ENCODE measurements at regions not wholly inside any gene's neighbourhood (a gene's known extent, or its start where the extent isn't known, plus 50 kb on each side); places are given as distances from the start of the nearest gene placed in this dataset.
"Not testable (repeated sequence)": the region's sequence is repeated elsewhere in the genome, so short reads cannot be mapped to it uniquely, and the experiment has no call there.

DNA sequence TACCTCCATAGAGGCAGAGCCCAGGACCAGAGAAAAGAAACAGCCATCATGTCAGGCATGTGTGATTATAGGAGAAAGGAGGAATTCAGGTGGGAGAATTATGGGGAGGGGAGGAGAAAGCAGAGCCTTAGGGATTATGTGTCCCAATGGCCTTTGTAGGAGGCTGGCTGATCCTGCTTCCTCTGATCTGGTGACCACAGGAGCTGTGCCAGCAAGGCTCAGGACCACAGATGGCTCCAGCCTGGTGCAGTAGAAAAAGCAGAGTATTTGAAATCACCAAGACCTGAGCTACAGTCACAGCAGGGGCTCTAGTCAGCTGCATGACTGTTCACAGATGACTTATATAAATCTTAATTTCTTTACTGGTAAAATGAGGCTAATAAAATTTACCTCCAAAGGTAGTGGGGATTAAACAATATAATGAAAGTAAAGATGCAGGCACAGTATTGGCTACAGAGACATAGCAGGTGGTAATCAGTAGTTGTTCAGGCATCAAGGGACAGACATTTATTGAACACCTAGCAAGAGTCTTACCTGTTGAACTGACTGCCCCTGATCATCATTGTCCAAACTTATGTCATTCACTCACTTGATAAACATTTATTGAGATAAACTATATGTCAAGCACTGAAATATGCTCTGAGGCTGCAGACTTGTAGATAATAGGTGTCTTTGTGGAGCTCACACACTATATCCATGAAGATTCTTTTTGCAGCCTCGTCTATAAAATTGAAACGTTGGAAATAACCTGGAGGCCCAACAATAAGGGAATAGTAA, 121.3 kb downstream of the MYCN start:
- DNase-seq: no peak

DNA sequence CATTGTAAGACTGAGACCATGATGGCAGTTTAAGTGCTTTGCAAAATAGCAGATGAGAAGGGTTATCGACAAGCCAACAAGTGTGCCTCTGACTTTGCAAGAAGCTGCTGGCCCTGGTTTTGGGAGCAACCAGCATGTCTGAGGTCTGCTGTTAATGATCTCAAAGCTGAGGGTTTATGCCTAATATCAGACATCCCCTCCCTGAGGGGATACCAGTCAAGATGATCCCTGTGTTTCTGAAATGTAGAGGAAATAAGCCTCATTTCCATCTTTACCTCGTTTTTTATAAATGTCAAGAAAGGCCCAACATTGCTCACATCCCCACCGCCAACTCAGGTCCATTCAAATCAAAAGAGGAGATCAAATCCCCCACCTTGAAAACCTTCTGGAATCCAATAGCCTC, 120.6 kb downstream of the MYCN start:
- DNase-seq: no peak

DNA sequence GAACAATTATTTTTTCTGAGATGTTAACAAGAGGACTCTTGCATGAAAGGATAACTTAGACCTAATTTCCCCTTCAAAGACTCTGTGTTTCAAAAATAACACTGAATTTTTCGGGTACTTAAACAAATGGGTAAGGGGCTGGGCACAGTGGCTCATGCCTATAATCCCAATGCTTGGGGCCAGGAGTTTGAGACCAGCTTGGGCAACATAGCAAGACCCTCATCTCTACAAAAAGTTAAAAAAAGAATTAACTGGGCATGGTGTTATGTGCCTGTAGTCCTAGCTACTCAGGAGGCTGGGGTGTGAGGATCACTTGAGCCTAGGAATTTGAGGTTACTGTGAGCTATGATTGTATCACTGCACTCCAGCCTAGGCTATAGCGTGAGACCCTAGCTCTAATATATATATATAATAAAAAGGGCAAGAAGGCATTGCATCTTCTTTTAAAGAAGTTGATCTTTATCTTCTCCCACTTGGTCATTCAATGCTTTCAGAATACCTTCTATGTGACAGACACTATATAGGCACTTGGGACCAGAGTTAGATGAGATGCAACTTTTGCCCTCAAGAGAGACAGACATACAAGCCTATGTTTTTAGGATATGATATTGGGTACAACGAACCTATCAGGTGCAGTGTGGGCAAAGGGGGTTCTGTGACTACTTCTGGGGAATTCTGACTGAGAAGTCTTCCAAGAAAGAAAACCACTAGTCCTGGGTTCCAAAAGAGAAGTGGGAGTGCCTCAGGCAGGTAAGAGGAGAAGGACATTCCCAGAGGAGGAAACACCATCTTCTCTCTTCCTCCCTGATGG, 120.0 kb downstream of the MYCN start:
- DNase-seq: no peak

DNA sequence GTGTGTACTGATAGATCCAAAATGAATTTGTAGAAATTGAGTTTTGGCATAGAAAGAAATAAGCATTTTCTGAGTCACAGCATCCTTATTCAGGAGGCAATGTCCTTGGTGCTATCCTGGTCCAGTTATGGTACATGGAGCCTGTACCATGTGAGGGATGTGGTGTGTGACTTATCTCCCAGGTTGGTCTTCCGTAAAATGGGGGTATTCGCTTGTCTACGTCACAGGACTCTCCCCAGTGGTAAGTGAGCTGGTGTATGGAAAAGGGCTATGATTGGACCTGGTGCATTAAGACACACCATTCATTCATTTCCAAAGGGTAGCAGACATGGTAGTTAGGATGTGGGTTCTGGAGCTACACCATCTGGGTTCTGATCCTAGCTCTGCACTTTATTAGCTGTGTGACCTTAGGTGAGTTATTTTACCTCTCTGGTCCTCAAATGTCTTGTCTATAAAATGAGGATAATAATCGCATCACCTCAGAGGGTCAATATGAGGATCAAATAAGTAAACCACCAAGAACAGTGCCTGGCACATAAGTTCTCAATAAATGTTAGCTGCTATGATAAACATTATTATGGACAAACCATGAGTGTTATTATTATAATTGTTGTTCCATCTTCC, 119.2 kb downstream of the MYCN start:
- DNase-seq: no peak

DNA sequence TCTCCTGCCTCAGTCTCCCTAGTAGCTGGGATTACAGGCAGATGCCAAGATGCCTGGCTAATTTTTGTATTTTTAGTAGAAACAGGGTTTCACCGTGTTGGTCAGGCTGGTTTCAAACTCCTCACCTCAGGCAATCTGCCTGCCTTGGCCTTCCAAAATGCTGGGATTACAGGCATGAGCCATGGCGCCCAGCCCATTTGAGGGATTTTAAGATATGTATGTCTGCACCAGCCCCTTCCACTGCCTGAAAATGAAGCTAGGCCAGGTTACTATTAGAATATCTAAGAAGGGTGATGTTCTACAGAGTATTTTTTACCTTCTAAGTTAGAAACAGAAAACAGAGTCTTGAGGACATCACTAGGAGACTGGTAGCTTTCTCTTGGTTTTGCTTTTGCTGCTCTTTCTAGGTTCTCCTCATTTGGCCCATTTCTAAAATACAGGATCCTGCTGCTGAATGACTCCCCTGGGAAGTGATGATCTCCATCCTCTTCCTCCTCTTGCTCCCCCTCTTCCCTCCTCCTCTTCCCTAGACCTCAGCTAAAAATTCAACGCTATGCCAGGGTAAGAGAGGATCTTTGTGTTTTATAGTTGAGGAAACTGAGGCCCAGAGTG, 118.5 kb downstream of the MYCN start:
- DNase-seq: no peak

DNA sequence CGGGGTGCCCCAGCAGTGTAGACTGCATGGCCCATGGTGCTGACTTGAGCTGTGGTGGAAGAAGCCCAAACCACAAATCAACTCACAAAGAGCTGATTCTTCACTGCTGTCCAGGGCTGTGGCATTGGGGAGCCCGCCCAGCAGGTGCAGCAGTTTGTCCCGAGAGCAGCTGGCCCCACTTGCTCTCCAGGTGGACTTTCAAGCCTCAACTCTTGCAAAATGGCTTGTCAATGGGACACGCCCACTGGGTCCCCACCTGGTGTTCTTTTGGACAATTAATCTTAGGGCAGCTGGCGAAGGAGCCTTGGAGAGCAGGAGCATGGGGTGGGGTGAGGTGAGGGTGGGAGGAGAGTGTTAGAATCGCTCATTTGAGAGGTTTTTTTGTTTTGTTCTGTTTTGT, 117.9 kb downstream of the MYCN start:
- no peak for DNase-seq

DNA sequence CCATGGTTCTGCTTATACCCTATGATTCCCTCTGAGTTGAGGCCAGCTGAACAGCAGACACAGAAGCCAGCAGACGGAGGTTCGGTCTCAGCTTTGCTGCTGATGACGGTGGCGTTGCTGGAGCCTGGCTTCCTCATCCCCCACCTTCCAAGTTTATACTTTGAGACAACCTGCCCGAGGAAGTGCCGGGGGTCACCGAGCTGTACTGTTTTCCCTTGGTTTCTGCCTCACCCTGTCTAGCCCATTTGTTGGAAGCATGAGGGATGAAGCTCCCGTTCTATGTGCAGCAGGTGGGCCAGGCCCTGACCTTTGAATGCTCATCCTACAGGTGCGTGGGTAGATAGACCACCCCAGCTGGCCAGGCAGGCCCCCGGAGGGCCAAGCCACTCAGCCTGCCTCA, 117.3 kb downstream of the MYCN start:
- DNase-seq: no peak

DNA sequence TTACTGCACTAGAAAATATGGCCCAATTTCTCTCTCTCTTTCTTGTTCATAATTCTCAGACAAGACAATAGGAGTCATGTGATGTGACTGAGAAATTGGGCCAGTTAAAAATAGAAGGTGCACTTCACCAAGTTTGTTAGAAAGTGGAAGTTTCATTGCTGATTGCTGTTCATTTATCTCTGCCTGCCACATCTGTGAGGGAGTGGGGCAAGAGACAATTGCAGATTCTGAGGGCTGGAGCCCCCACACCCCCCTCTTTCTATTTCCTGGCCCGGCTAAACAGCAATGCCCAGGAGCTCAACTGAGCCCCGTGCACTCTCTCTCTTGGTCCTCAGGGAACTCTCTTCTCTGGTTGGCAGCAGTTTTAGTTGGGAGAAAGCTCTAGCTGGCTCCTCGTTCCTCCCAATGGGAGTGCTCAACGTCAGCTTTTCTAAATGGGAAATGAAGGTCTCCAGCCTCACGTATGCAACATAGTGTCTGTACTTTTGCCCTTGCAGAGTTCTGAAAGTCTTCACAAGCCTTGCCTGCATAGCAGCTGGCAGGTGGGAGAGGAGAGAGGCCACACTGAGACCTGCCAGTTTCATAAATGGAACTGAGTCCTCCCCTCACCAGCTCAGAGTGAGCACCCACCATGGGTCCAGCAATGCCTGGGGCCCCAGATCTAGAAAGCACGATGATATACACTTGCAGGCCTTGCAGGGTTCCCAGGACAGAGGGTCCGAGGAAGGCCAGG, 115.7 kb downstream of the MYCN start:
- no peak for DNase-seq

DNA sequence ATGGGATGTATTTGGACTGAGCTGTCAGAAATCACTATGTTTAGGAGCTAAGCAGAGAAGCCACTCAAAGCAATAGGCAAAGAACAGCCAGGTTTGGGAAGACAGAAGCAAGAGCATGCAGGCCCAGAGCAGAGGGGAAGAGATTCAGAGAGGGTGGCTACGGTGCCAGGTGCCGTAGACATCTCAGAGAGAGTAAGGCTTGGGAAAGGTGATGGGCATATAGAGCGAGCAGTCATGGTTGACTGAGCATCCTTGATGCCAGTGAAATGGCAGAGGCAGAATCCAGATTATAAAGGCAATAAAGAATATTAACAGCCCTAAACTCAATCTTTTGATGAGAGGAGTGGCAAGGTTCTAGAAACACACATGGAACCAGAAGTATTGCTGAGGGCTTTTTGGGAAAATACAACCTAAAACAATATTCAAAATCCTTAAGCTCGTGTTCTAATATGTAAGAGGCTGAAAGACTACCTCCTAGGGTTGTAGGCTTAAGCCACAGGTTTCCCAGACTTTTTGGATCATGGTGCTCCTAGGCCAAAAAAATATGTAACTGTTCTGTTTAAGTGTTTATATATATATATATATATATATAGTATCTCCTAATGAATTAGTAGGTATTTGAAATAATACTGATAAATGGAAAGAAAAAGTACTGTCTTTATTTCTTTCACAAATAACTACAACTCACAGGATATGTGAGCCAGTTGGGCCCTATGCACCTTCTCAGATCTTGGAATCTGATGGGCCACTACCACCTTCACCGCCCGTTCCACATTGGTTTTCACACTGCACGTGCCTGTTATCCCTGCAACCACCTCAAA, 113.3 kb downstream of the MYCN start:
- no peak for DNase-seq

DNA sequence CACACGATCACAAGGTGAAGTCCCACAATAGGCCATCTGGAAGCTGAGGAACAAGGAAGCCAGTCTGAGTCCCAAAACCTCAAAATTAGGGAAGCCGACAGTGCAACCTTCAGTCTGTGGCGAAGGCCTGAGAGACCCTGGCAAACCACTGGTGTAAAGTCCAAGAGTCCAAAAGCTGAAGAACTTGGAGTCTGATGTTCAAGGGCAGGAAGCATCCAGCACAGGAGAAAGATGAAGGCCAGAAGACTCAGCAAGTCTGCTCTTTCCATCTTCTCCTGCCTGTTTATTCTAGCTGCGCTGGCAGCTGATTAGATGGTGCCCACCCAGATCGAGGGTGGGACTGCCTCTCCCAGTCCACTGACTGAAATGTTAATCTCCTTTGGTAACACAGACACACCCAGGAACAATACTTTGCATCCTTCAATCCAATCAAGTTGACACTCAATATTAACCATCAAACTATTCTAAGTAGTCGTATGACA, 112.3 kb downstream of the MYCN start:
- not testable (repeated sequence) for DNase-seq

DNA sequence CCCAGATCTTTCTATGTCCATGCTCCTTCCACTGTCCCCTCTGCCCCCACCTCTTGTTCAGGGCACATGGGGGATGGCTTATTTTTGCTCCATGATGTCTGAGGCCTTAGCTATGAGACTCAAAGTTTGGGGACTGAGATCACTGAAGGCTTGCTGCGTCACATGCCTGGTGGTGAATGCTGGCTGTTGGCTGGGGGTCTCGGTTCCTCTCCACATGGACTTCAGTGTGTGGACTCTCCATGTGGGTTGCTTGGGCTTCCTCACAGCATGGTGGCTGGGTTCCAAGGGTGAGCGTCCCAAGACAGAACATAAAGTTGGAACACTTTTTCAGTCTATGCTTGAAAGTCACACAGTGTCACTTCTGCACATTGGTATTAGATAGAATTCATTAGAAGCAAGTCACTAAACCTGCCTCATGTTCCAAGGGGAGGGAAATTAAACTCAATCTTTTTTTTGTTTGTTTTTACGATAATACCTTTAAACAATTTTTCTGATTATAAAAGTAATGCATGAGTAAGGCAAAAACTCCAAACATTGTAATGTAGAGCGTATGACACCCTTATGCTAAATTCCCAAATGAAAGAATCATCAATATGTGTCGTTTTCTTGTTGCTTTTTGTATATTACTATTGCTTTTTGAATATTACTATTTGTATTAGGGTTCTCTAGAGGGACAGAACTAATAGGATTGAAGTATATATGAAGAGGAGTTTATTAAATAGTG, 111.7 kb downstream of the MYCN start:
- DNase-seq: no peak

DNA sequence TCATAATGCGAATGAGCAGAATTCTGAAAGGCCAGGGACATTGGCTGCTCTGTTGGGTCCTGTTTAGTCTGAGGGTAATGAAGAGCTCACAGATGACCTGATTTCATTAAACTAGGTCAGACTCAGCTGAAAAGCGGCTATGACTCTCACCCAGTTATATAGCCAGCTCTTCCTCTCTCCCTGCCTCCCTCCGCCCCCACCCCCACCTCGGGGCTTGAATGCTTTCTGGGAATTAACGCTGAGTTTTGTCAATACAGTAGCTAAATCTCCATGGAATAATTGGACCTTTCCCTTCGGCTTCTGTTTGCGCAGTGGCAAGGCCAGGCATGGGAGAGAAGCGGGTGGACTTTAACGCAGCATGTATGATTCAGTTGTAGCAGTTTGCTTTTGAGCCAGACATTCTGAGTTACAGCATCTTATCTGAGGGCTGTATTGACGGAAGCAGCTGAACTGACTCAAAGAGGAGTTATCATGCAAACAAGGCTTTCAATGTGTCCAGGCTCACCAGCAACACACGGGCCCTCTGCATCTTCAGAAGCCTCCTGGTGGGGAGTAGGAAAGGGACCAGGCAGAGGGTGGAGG, 110.6 kb downstream of the MYCN start:
- DNase-seq: peak in 7 of 56 donors; percentile 8 to 47 (median 26)

DNA sequence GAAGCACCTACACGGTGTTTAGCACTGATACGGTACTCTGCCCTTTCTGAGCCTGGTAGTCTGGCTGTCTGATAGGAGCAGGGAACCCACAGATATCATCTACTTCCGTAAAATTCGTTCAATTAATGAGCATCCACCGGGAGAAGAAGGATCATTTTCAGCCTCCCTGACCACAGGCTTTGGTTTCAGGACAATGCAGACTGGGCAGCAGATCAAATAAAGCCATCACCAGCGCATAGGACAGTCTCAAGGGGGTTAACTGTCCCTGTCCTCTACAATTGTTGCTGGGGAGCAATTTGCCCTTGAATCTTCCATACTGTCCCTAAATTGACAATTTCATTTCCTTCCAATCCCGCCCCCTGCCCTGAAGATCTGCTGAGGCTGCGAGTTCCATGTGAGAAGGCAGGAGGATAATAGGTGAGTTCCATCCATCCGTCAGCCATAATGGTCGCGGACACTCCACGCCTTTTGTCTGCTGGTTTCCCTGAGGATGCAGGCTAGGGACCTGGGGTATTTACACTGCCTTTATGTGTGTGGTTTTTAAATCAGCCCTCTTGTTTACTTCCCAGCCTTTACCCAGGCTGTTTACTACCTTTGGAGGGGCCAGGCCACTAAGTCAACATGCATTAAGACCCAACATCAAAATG, 110.0 kb downstream of the MYCN start:
- no peak for DNase-seq

DNA sequence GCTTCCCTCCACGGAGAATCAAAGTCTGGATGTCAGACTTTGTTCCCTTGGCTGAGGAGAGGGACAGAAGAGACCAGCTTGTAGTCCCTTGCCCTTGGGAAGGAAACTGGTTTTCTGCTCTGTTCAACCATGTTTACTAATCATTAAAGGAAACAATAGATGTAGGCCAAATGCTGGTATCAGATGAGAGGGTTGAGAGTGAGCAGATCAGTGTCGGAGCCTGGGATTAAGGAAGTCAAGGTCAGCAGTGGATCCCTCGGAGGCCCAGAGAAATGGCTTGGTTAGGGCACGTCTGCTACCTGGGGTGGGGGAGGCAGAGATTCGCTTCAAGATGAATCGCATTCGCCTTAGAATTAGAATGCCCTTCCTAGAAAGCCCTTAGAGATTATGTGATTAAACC, 109.1 kb downstream of the MYCN start:
- DNase-seq: no peak

DNA sequence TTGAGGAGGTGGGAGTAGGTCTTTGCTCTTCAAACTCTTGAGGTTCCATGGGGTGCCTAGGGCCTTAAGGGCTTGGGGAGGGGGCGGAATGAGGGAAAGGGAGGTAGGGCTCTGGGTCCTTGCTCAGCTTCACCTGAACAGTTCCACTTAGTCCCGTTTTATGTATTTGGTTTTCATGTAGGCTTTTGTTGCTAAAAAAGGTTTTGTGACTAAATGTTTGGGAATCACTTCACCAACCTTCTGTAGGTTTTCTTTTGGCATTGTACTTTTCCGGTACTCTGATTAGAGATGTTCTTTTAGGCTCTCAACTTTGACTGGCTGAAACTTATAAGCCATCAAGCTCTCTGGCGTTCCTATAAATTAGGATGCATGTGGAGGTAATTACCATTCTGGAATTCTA, 108.1 kb downstream of the MYCN start:
- DNase-seq: no peak

DNA sequence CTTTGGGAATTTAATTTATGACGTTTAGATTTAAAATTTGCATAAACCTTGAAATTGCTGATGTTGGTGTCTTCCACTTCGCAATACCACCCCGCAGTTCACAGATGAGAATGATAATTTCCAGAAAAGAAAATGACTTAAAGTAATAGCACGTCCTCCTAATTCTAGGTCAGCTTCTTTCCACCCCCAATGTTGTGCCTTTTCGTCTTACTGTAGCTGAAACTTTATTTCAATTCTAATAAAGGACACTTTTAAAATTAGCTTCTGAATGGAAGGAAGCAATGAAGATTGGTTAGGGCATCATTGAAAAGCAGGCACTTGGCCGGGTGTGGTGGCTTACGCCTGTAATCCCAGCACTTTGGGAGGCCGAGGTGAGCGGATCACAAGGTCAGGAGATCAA, 107.4 kb downstream of the MYCN start:
- no peak for DNase-seq

DNA sequence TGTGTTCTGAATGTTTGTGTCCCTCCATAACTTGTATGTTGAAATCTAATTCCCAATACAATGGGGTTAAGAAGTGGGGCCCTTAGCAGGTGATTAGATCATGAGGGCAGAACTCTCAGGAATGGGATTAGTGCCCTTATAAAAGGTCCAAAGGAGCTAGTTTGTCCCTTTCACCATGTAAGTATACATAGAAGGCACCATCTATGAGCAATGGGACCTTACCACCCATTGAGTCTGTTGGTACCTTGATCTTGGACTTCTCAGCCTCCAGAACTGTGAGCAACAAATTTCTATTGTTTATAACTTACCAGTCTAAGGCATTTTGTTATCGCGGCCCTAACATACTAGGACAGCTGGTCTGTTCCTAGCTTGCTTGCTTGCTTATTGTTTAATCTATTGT, 106.3 kb downstream of the MYCN start:
- DNase-seq: no peak

DNA sequence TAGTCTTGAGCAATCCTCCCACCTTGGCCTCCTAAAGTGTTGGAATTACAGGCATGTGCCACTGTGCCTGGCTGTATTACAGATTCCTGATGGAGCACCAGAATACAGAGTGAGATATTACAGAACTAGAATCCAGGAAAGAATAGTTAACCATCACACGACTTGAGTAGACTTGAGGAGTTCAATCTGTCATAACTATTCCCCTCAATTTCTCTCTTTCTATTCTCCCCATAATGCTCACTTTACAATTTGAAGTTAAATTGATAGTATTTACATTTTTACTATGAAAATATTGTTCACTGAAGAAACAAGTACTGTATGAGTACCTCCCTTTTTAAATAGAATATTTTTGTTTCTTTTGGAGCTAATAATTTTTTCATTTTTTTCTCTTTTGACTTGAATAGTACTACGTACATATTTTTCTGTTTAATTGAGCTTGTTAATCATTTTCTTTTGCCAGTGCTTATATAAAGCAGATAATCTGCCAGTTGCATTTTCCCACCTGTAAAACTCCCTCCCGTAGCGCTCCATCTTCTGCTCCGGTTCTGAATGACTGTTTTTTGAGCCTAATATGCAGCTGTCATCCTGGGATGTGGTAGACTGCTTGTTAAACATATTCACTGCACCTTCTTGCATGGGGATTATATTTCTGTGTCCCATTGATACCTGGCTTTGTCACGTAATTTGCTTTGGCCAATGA, 105.5 kb downstream of the MYCN start:
- no peak for DNase-seq

Measured in amygdala (tissue), 56 donors.